ENCODE measurements at regions not wholly inside any gene's neighbourhood (a gene's known extent, or its start where the extent isn't known, plus 50 kb on each side); places are given as distances from the start of the nearest gene placed in this dataset.

DNA sequence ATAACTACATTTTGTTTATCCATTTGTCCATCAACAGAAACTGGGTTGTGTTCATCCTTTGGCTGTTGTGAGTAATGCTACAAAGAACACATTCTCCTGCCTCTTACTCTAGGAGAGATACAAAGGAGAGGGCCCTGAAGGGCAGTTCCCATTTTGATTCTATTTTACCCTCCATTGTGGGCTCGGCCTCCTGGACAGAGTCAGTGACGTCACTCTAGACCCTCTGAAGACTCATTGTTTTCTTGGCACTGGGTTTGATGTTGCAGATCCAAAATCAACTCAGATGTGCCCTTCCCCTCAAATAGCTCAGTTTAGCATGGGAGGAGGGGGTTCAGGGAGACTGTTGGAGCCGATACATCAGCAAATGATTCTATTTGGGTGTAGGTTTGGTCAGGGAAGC, 280.9 kb downstream of the UTP18 start:
- DNase-seq (ENCODE audit: insufficient read length, low spot score): no peak
- TF ChIP-seq POLR2A (IDR thresholded peaks at IDR 0.05; ENCODE audit: low read depth, low read length): no peak
- no peak for FAIRE-seq

DNA sequence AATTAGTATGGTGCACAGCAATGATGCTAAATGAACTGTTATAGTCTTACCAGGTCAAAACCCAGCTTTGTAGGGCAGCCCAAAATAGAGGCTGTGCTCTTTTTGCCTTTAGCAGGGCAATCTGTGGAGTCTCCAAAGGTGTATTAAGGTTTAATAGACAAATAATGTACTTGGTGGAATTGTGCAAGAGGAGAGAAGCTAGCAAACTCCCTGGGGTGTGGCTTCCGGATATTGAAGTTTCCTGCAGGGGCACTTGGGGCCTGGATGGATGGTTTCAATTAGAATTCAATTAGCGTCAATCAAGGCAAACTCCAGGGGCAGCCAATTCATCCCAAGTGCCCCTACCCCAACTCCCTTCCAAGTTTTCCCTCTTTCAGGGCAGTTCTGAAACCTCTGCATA, 285.8 kb downstream of the UTP18 start:
- no peak for TF ChIP-seq POLR2A (IDR thresholded peaks at IDR 0.05; ENCODE audit: low read depth, low read length)
- no peak for DNase-seq (ENCODE audit: insufficient read length, low spot score)
- no peak for FAIRE-seq

DNA sequence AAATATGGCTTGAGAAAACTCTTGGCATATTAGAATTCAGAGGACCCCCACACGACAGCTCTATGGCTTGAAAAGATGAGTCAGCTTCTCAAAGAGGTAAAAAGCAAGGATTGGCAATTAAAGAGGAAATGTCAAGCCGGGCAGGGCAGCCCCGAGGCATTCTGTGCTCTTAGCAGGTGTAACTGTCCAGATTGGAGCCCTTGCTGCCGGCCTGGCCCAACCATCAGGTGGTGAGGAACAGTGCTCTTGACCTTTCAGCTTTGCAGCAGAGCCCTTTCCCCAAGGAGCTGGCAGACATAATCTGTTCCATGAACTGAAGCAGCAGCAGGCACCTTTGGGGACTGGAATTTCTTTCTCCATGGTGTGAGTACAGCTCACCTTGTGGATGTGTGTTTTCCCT, 287.8 kb downstream of the UTP18 start:
- DNase-seq (ENCODE audit: insufficient read length, low spot score): no peak
- no peak for TF ChIP-seq POLR2A (IDR thresholded peaks at IDR 0.05; ENCODE audit: low read depth, low read length)
- FAIRE-seq: no peak

DNA sequence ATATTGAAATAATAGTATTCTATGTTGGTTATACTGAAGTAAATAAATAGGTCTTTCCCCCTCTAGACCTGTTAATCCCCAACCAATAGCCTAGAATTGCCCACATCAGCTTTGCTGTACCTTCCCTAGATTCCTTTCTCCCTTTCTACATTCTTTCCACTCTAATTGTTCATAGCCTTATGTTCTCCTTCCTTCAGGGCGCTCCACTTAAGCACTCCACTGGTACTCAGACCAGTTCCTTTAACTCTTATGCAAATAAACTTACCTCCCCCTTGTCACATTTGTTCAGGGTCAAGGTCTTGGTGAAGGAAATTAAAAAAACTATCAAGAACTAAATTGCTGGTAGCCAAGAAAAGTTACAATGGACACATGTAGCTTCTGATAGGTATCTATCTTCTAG, 294.8 kb downstream of the UTP18 start:
- DNase-seq (ENCODE audit: insufficient read length, low spot score) (no peak), FAIRE-seq (no peak)
- TF ChIP-seq POLR2A (IDR thresholded peaks at IDR 0.05; ENCODE audit: low read depth, low read length): no peak

DNA sequence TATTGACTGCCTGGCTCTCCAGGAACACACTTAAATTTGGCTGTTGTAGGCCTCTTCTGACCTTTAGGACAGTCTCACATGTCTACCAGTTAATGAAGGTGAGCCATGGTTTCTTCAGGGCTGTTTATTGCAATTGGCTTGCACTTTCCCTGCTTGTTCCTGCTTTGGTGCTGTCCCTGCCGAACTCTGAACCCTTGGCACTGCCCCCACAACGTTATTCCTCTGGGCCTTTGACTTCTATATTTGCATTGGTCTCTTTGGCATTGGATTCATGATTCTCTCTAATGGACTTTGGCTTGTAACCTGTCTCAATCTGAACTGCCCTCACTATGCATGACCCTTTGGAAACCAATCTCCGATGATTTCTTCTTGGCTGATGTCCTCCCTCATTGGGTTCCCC, 299.4 kb downstream of the UTP18 start:
- FAIRE-seq (no peak), DNase-seq (ENCODE audit: insufficient read length, low spot score) (no peak)
- no peak for TF ChIP-seq POLR2A (IDR thresholded peaks at IDR 0.05; ENCODE audit: low read depth, low read length)

DNA sequence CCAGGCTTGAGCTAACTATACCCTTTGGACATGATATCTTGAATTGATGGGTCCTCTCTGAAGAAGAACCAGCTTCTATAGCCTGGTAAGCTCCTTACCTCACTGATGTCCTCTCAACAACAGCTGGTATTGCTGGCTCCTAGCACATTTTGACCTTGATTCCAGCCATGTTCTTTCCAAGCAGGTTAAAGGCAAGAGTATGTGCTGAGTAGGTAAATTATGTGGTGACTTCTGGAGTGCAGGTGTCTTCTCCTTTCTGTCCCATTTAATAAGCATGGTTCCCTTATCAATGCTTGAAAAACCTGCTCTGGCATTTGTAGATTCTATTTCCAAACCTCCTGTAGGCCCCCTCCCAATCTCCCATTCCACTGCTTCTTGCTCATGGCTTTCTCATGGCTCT, 300.1 kb downstream of the UTP18 start:
- FAIRE-seq: no peak
- DNase-seq (ENCODE audit: insufficient read length, low spot score): no peak
- TF ChIP-seq POLR2A (IDR thresholded peaks at IDR 0.05; ENCODE audit: low read depth, low read length): no peak

DNA sequence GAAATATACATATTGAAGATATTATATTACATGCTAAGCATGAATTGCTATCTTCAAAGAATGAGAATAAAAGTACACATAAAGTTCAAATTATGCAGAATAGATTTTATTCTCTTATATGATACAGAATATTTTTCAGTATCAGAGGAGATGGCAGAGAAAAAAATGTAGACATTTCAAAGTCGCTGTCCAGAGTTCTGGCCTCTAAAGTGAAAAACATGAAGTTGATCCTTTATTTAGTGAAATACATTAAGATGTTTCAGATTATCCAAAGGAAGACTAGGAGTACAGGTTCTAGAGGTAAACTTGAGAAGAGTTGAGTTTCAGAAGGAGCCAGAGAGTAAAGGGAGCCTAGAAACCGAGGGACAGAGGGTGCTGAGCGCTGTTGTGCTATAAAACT, 303.6 kb downstream of the UTP18 start:
- no peak for TF ChIP-seq POLR2A (IDR thresholded peaks at IDR 0.05; ENCODE audit: low read depth, low read length)
- FAIRE-seq (no peak), DNase-seq (ENCODE audit: insufficient read length, low spot score) (no peak)

DNA sequence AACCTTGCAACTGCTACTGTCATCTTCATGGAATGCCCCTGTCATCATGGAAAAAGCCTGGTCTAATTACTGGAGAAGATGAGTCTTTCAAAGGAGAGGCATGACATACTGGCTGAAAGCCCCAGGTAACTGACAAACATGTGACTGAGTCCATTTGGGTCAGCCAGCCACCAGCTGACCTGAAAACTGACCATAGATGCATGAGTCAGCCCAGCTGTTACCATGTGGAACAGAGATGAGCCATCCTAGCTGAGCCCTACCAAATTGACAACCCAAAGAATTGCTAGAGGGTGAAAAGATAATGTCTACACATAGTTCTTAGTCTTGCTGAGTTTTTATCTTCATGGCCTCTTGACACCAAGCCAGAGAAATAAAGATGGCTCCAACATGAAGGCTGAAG, 311.8 kb downstream of the UTP18 start:
- TF ChIP-seq POLR2A (IDR thresholded peaks at IDR 0.05; ENCODE audit: low read depth, low read length): no peak
- FAIRE-seq (no peak), DNase-seq (ENCODE audit: insufficient read length, low spot score) (no peak)

Data from H54 (cell line).